Stimulated activated CD8-positive, alpha-beta memory T cell treated with anti-CD3 and anti-CD28 coated beads, Interleukin-7, amount 100 ng/mL, for 1 hour (primary cell): ENCODE measurements at regions not wholly inside any gene's neighbourhood (a gene's known extent, or its start where the extent isn't known, plus 50 kb on each side); places are given as distances from the start of the nearest gene placed in this dataset.
"Not testable (repeated sequence)": the region's sequence is repeated elsewhere in the genome, so short reads cannot be mapped to it uniquely, and the experiment has no call there.

ENCODE experiments used
- DNase-seq, 2 donors: peaks; one replicate each; pipeline ENCODE4 v3.0.0-alpha.2; 2020; ENCODE audit warnings: low read depth in 2 of 2

- no peak for DNase-seq
Observed at GRCh38 chr9:2243666-2244555, 228.8 kb downstream of the SMARCA2 start.

GRCh38 chr9:2247340-2247739 is 232.2 kb downstream of the SMARCA2 start:
- DNase-seq = no peak

- no peak for DNase-seq
Observed at GRCh38 chr9:2248768-2249265, 233.7 kb downstream of the SMARCA2 start.

- DNase-seq = no peak
Observed at GRCh38 chr9:2253636-2254580, 238.8 kb downstream of the SMARCA2 start.

GRCh38 chr9:2255128-2255527 is 240.0 kb downstream of the SMARCA2 start:
- no peak for DNase-seq

- DNase-seq = no peak
Observed at GRCh38 chr9:2257248-2257929, 242.2 kb downstream of the SMARCA2 start.

GRCh38 chr9:2260417-2261306 is 245.5 kb downstream of the SMARCA2 start:
- DNase-seq = no peak

- DNase-seq = no peak
Observed at GRCh38 chr9:2261421-2262103, 246.4 kb downstream of the SMARCA2 start.

GRCh38 chr9:2262386-2263071 is 247.4 kb downstream of the SMARCA2 start:
- no peak for DNase-seq

GRCh38 chr9:2263111-2263510 is 248.0 kb downstream of the SMARCA2 start:
- no peak for DNase-seq

GRCh38 chr9:2263665-2264064 is 248.5 kb downstream of the SMARCA2 start:
- DNase-seq = no peak

GRCh38 chr9:2264081-2264480 is 248.9 kb downstream of the SMARCA2 start:
- no peak for DNase-seq

- DNase-seq = no peak
Observed at GRCh38 chr9:2267181-2267745, 252.1 kb downstream of the SMARCA2 start.

- no peak for DNase-seq
Observed at GRCh38 chr9:2269778-2270177, 254.6 kb downstream of the SMARCA2 start.

- DNase-seq = no peak
Observed at GRCh38 chr9:2270565-2270964, 255.4 kb downstream of the SMARCA2 start.

- DNase-seq = no peak
Observed at GRCh38 chr9:2271426-2271825, 256.3 kb downstream of the SMARCA2 start.

- DNase-seq = no peak
Observed at GRCh38 chr9:2274762-2275161, 259.6 kb downstream of the SMARCA2 start.

GRCh38 chr9:2276296-2276695 is 261.1 kb downstream of the SMARCA2 start:
- DNase-seq = no peak

GRCh38 chr9:2277133-2277532 is 262.0 kb downstream of the SMARCA2 start:
- not testable (repeated sequence) for DNase-seq
